Lower leg skin (tissue), 3 donors: ENCODE measurements at regions not wholly inside any gene's neighbourhood (a gene's known extent, or its start where the extent isn't known, plus 50 kb on each side); places are given as distances from the start of the nearest gene placed in this dataset.

ENCODE experiments used
- POLR2A ChIP-seq, 2 donors: fragments of 450-650 bp; IDR thresholded peaks; one replicate each; pipeline ENCODE4 v1.6.1; 2016 to 2017; ENCODE audit warnings: antibody characterized with exemption in 2 of 2, mild to moderate bottlenecking in 1 of 2, moderate library complexity in 1 of 2
- TF ChIP-seq, protein P1 (sequence below), 3 donors: fragments of 450-650 bp; IDR thresholded peaks; one replicate each; pipeline ENCODE4 v1.5.1; 2016; ENCODE audit warnings: antibody characterized with exemption in 3 of 3, mild to moderate bottlenecking in 3 of 3, moderate library complexity in 2 of 3

DNA sequence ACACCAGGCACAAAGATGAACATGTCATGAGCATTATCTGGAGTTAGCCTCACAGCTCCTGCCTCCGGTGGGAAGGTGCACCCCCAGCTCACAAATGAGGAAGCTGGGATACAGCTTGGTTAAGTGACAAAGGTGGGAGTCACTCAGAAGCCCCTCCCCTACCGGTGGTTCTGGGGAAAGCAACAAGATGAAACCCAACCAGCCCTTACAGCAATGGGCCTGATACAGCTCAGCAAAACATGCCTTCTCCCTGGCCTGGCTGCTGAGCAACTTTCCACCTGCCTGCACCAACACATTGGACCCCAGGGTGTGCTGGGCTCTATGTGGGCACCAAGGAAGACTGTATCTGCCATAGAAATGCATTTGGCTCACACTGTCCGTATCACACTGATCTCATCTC is 113.2 kb downstream of the GYPC start:
- TF ChIP-seq, protein P1, sequence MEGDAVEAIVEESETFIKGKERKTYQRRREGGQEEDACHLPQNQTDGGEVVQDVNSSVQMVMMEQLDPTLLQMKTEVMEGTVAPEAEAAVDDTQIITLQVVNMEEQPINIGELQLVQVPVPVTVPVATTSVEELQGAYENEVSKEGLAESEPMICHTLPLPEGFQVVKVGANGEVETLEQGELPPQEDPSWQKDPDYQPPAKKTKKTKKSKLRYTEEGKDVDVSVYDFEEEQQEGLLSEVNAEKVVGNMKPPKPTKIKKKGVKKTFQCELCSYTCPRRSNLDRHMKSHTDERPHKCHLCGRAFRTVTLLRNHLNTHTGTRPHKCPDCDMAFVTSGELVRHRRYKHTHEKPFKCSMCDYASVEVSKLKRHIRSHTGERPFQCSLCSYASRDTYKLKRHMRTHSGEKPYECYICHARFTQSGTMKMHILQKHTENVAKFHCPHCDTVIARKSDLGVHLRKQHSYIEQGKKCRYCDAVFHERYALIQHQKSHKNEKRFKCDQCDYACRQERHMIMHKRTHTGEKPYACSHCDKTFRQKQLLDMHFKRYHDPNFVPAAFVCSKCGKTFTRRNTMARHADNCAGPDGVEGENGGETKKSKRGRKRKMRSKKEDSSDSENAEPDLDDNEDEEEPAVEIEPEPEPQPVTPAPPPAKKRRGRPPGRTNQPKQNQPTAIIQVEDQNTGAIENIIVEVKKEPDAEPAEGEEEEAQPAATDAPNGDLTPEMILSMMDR (IDR thresholded peaks at IDR 0.05): no peak
- no peak for TF ChIP-seq POLR2A (IDR thresholded peaks at IDR 0.05)
